Aorta (tissue), 5 donors: ENCODE measurements at regions not wholly inside any gene's neighbourhood (a gene's known extent, or its start where the extent isn't known, plus 50 kb on each side); places are given as distances from the start of the nearest gene placed in this dataset.

ENCODE experiments used
- ATAC-seq: fragments of 200-7000 bp; cut with Tn5 transposase; one replicate; pipeline ENCODE4 v1.9.1; 2022; ENCODE audit warnings: moderate library complexity; ENCODE audit not compliant: low FRiP score
- DNase-seq, 2 donors: peaks; one replicate each; pipeline ENCODE4 v3.0.0-alpha.2; 2020
- H3K27ac ChIP-seq, 2 donors: one replicate each; pipeline ENCODE4 v1.5.1; 2013; ENCODE audit warnings: low read length in 2 of 2, mild to moderate bottlenecking in 2 of 2, moderate library complexity in 2 of 2, control low read depth in 1 of 2, inconsistent platforms in 1 of 2, low read depth in 1 of 2
- H3K27me3 ChIP-seq, 2 donors: one replicate each; pipeline ENCODE4 v1.6.1; 2013; ENCODE audit warnings: control low read depth in 1 of 2, low read length in 1 of 2, mild to moderate bottlenecking in 1 of 2, moderate library complexity in 1 of 2; ENCODE audit not compliant: insufficient read depth in 2 of 2, control insufficient read depth in 1 of 2
- H3K36me3 ChIP-seq, 2 donors: one replicate each; pipeline ENCODE4 v1.6.1; 2013; ENCODE audit warnings: control low read depth in 1 of 2, low read length in 1 of 2, mild to moderate bottlenecking in 1 of 2; ENCODE audit not compliant: insufficient read depth in 2 of 2, control insufficient read depth in 1 of 2
- H3K4me1 ChIP-seq, 2 donors: one replicate each; pipeline ENCODE4 v1.6.1; 2013; ENCODE audit warnings: low read length in 2 of 2, control low read depth in 1 of 2, mild to moderate bottlenecking in 1 of 2, moderate library complexity in 1 of 2; ENCODE audit not compliant: insufficient read depth in 2 of 2, control insufficient read depth in 1 of 2
- H3K4me3 ChIP-seq, 2 donors: one replicate each; pipeline ENCODE4 v1.5.1; 2013; ENCODE audit warnings: low read length in 2 of 2, control low read depth in 1 of 2, mild to moderate bottlenecking in 1 of 2
- H3K9me3 ChIP-seq: one replicate; pipeline ENCODE4 v1.6.1; 2013; ENCODE audit warnings: mild to moderate bottlenecking, low read length; ENCODE audit not compliant: control insufficient read depth
- WGBS, 2 donors: extraction: QIAGEN DNeasy Blood & Tissue Kit; methylation state at CpG; one replicate each; pipeline ENCODE4 v1.1.7; 2013; 5-methylcytosine and 5-hydroxymethylcytosine counted together
- intact Hi-C, 2 donors: fragments of 100-400 bp; cut with DNase I; formaldehyde crosslinking; loops; one replicate each; pipeline versions ENCODE4 v1.14.2 to v1.15.0; 2022
- donor health status: healthy with polysubstance abuse.
- donor health status: Bipolar disorder and iron deficiency.
- donor health status: DM: no; HTN: no; CAD: no.
- donor health status: DM: no; HTN: no; CAD: no.
- donor health status: DM: yes; HTN: yes; CAD: no.

DNA sequence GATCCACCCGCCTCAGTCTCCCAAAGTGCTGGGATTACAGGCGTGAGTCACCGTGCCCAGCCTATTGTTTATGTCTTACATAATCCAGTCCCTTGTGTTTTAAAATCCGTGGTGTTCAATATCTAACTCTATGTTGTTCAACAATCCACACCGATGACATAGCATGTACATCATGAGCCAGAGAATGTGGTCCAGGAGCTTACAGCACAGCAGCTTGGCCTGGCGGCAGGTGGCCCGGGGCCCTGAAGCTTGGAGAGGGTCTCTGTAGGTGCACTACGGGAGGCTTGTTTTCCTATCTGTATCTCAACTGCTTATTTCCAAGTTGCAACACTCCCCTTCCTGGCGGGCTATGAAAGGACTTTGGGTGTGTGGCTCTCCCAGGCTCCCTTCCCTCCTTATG lies 138.4 kb downstream of the ADSS2 start:
- intact Hi-C loops = no loop called here
- Histone ChIP-seq H3K27me3 (no peaks in the 10 kb centered on the region), H3K36me3 (no peaks in the 10 kb centered on the region), H3K4me3 (no peak overlapping the region), H3K27ac (no peak overlapping the region), H3K9me3 (no peaks in the 10 kb centered on the region), H3K4me1 (no peaks in the 10 kb centered on the region)
- 84 to 88% methylated on average over 9 of the region's 9 CpGs for WGBS, 2 donors
- DNase-seq (no peak), ATAC-seq (no peak)

DNA sequence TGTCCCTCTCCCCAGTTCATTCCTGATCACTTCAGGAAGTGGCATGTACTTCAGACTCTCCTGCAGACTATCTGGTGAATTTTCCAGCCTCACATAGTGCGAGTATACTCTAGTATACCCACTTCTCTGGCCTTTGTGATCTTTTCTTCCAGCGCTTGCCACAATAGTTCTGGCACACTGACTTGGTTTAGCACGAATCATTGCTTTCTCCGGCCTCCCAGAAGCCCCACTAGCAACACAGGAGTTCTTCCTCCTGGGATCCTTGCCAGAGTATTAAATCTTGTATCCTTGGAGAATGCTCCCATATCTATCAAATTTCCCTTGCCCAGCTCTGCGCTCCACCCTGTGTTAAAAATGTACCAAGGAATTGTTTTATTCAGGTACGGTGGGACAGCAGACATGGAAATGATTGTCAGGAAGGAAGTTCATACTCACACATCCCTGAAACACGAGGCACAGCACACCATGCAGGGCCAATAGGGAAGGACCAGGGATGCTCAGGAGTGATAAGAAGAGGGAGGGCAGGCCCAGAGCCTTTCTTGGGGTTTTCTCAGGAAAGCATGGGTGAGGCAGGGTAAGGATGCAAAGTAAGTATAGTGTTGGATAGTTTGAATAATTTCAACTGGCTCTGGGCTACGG lies 136.7 kb downstream of the ADSS2 start:
- intact Hi-C loops = no loop called here
- Histone ChIP-seq H3K9me3 (no peaks in the 10 kb centered on the region), H3K4me1 (no peaks in the 10 kb centered on the region), H3K27me3 (no peaks in the 10 kb centered on the region), H3K4me3 (no peak overlapping the region), H3K27ac (no peak overlapping the region), H3K36me3 (no peaks in the 10 kb centered on the region)
- ATAC-seq = no peak
- WGBS, 2 donors = 47 to 70% methylated on average over 8 of the region's 8 CpGs
- DNase-seq = no peak

DNA sequence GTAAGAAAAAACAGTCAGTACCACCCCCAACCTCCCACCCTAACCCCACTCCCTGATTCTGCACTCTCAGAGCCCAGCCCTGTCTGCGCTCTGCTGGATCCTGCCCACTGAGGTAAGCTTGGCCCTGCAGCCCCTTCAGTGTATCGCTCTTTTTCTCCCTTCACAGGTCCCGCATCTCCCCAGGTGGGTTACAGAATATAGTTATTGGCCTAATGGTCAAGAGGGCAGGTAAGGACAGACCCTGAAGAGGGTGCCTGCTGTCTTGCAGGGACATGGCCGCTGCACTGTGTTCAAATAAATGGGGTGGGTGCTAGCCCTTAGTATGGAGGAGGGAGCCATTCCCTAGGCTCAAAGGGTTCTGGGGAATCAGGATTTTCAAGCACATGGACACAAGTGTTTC lies 135.7 kb downstream of the ADSS2 start:
- no peak overlapping the region for H3K27ac ChIP-seq
- no peaks in the 10 kb centered on the region for H3K27me3 ChIP-seq
- ATAC-seq = no peak
- no peaks in the 10 kb centered on the region for H3K36me3 ChIP-seq
- intact Hi-C loops = no loop called here
- 96 to 98% methylated on average over 4 of the region's 4 CpGs for WGBS, 2 donors
- no peak for DNase-seq
- H3K4me1 ChIP-seq = no peaks in the 10 kb centered on the region
- H3K9me3 ChIP-seq = no peaks in the 10 kb centered on the region
- no peak overlapping the region for H3K4me3 ChIP-seq

DNA sequence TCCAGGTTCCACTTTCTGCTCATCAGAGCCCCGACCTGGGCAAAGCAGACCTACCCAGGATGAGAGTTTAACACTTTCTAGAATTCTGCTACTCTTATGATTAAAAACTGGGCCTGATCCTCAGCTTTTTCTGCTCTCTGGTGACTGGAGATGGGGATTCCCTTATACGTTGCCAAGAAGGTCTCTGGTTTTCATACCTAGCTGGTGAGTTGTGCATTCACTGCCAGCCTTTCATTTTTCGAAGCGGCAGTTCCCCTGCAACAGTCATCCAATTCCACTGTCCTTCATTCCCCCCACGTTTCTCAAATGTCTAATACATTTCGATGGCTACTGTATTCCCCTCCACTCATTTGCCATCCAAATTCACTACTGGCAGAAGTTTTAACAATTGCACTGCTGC lies 135.3 kb downstream of the ADSS2 start:
- H3K9me3 ChIP-seq = no peaks in the 10 kb centered on the region
- ATAC-seq (no peak), DNase-seq (no peak)
- H3K27me3 ChIP-seq = no peaks in the 10 kb centered on the region
- intact Hi-C loops = no loop called here
- H3K27ac ChIP-seq = no peak overlapping the region
- H3K4me3 ChIP-seq = no peak overlapping the region
- 87 to 88% methylated on average over 6 of the region's 6 CpGs for WGBS, 2 donors
- no peaks in the 10 kb centered on the region for H3K4me1 ChIP-seq
- no peaks in the 10 kb centered on the region for H3K36me3 ChIP-seq

DNA sequence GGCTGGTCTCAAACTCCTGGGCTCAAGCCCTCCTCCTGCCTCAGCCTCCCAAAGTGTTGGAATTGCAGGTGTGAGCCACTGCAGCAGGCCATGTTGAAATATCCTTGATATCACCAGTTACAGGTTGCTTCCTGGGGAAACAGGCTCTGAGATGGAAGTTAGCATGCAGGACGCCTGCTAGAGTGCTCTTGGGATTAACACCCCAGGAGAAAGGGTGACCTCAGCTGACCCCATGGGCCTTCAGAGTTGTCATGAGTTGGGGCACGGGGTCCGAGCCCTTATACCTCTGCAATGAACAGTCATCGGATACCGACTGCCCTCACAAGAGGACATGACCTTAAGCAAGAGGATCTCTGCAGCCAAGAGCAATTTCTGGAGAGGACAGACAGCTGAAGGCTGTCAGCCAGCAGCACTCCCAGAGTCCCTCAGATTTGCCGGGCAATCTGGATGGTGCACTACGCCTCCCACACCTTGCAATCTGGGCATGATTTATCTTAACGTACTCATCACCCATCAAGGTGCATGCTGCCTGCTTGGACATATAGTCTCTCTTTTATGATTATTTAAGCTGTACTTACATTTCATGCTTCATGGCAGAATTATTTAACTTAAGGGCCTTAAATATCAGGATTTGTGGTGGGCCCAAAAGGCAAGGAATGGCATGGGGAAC lies 134.6 kb downstream of the ADSS2 start:
- no peaks in the 10 kb centered on the region for H3K9me3 ChIP-seq
- H3K4me1 ChIP-seq = no peaks in the 10 kb centered on the region
- WGBS, 2 donors = 60 to 78% methylated on average over 8 of the region's 8 CpGs
- ATAC-seq (no peak), DNase-seq (no peak)
- intact Hi-C loops = no loop called here
- no peak overlapping the region for H3K27ac ChIP-seq
- no peaks in the 10 kb centered on the region for H3K27me3 ChIP-seq
- H3K36me3 ChIP-seq = no peaks in the 10 kb centered on the region
- no peak overlapping the region for H3K4me3 ChIP-seq

DNA sequence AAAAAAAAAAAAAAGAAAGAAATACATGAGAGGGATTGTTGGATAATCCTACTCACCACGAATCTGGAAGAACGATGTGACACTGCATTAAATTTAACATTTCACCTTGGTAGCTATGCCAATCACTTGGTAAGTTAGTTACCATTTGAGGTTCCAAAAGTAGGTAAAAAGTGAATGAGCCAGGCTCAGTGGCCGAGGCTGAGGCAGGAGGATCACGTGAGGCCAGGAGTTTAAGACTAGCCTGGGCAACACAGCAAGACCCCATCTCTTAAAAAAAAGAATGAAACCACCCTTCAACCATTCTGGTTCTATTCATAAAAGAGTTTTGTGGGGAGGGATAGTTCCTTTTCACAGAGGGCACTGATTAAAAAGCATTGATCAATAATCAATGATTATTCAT lies 133.6 kb downstream of the ADSS2 start:
- ATAC-seq (no peak), DNase-seq (no peak)
- WGBS, 2 donors = 98 to 99% methylated on average over 4 of the region's 4 CpGs
- intact Hi-C loops = no loop called here
- H3K9me3 ChIP-seq = no peaks in the 10 kb centered on the region
- no peak overlapping the region for H3K27ac ChIP-seq
- H3K36me3 ChIP-seq = no peaks in the 10 kb centered on the region
- no peaks in the 10 kb centered on the region for H3K27me3 ChIP-seq
- H3K4me1 ChIP-seq = peaks cover 0 to 1% of the 10 kb centered on the region in 2 donors
- H3K4me3 ChIP-seq = no peak overlapping the region

DNA sequence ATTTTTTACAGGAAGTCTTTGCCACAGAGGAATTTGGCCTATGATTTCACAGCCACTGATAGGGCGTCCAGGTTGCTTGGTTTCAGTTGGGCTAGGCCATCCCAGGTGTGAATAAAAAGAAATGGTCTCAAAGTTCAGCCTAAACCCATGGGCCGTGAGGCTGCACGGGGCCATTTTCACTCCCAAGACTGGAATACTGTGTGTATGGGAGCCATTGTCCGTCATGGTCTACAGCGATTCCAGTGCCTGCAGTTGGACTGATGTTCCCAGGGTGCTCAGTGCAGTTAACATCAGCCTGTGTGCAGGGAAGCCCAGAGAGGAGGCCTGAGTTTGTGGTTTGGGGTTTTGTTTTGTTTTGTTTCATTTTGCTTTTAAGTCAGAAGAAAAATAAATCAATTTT lies 133.2 kb downstream of the ADSS2 start:
- 97 to 99% methylated on average over 5 of the region's 5 CpGs for WGBS, 2 donors
- no peaks in the 10 kb centered on the region for H3K36me3 ChIP-seq
- H3K27me3 ChIP-seq = no peaks in the 10 kb centered on the region
- no peak for DNase-seq
- H3K4me3 ChIP-seq = no peak overlapping the region
- no peaks in the 10 kb centered on the region for H3K9me3 ChIP-seq
- H3K27ac ChIP-seq = no peak overlapping the region
- H3K4me1 ChIP-seq = peaks cover 0 to 1% of the 10 kb centered on the region in 2 donors
- ATAC-seq = no peak
- intact Hi-C loops = no loop called here

DNA sequence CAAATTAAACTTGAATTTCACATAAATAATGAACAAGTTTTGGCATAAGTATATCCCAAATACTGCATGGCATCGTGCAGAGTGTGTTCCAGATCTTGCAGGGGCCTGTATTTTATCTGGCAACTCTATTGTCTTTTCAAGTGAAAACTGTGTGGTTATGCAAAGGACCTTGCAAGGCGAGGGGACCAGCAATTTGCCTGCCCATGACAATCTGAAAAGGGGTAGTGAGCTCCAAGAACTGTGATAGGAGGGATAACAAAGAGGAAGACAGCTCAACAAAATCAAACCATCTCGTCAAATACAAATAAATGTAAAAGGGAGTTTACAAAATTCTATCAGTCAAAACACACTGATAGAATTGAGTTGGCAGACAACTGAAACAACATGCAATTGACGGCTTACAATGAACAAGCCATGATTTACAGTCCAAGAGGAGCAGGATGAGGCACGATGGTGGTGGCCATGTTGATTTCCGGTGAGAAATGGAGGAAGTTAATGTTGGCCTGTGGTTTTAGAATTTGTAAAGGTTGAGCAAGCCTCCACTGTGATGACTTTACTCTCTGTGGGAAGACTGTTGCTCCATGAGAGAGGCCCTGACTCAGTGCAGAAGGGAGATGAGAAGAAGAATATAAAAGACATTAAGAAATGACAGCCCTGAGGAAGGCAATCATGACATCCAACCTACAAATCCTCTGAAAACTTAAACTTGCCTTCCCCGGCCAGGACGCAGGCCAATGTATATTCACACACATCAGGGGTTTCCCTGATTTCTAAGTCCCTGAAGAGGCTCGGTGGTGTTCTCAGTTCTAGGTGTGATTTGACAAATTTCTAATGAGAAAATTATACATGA lies 132.2 kb downstream of the ADSS2 start:
- Histone ChIP-seq H3K4me3 (no peak overlapping the region), H3K36me3 (no peaks in the 10 kb centered on the region), H3K27ac (no peak overlapping the region), H3K9me3 (no peaks in the 10 kb centered on the region), H3K27me3 (no peaks in the 10 kb centered on the region), H3K4me1 (peaks cover 0 to 1% of the 10 kb centered on the region in 2 donors)
- WGBS, 2 donors = 69 to 75% methylated on average over 9 of the region's 9 CpGs
- ATAC-seq (no peak), DNase-seq (no peak)
- intact Hi-C loops = loop anchor here in 1 of 2 donors (5.0 kb wide), 1 partner anchor 133 kb away; the partner anchor contains the start of gene ADSS2
